Activated naive CD8-positive, alpha-beta T cell treated with anti-CD3 and anti-CD28 coated beads, Interleukin-2, amount 50 U/mL, for 24 hours (primary cell): ENCODE measurements at regions not wholly inside any gene's neighbourhood (a gene's known extent, or its start where the extent isn't known, plus 50 kb on each side); places are given as distances from the start of the nearest gene placed in this dataset.

ENCODE experiments used
- ATAC-seq: fragments of 150-1000 bp; cut with Tn5 transposase; one replicate; pipeline ENCODE4 v1.10.0; 2021
- DNase-seq: peaks from one replicate; pipeline ENCODE4 v3.0.0; 2021
- H3K27ac Mint-ChIP-seq: one replicate; pipeline ENCODE4 v1.8.0; 2021; ENCODE audit warnings: mild to moderate bottlenecking, mixed read lengths
- H3K27me3 Mint-ChIP-seq: one replicate; pipeline ENCODE4 v1.8.0; 2021; ENCODE audit warnings: mixed read lengths
- H3K36me3 Mint-ChIP-seq: one replicate; pipeline ENCODE4 v1.8.0; 2021; ENCODE audit warnings: low read depth, mixed read lengths
- H3K4me1 Mint-ChIP-seq: one replicate; pipeline ENCODE4 v1.8.0; 2021; ENCODE audit warnings: mixed read lengths
- H3K4me3 Mint-ChIP-seq: one replicate; pipeline ENCODE4 v1.8.0; 2021; ENCODE audit warnings: mild to moderate bottlenecking, moderate library complexity, mixed read lengths
- H3K9me3 Mint-ChIP-seq: one replicate; pipeline ENCODE4 v1.8.0; 2021; ENCODE audit warnings: mixed read lengths

DNA sequence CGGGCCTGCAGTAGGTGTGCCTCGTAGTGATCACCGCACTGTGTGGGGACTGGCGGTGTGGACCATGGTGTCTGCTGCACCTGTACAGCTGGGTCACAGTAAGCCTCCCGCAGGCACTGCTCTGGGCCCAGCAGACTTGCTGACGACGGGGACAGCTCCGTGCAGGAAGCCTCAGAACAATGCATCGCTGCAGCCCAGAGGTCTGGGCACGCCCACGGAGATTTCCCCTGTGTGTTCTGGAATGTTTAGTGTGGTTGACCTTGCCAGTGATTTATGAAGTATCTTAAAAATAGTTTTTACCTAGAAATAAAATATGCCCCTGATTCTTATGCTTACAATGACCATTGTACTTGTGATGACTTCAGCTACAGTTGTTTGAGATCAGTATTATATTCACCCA, 59.1 kb upstream of the ZNF32 start:
- Mint-ChIP-seq H3K9me3 (no peaks in the 10 kb centered on the region), H3K36me3 (no peaks in the 10 kb centered on the region), H3K4me3 (no peak overlapping the region), H3K4me1 (no peaks in the 10 kb centered on the region), H3K27ac (no peak overlapping the region), H3K27me3 (no peaks in the 10 kb centered on the region)
- no peak for ATAC-seq
- DNase-seq, result no peak

DNA sequence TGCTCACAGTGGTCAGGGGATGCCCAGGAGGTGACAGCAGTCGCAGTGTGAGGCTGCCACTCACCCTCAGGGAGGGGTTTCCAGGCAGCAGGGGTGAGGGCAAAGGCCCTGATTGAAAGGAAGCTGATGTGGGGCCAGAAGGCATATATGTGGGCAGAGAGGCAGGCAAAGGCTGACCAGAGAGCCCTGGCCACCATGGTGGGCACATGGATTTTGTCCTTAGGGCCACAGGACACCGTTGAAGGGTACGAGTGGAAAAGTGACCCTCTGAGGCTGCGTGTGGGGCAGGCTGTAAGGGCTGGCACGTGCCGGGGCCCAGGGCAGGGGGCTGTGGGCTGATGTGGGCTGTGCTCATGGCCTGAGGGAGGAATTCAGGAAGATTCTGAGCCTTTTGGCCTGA, 57.5 kb upstream of the ZNF32 start:
- no peaks in the 10 kb centered on the region for H3K4me1 Mint-ChIP-seq
- no peak overlapping the region for H3K4me3 Mint-ChIP-seq
- no peaks in the 10 kb centered on the region for H3K9me3 Mint-ChIP-seq
- no peaks in the 10 kb centered on the region for H3K27me3 Mint-ChIP-seq
- H3K36me3 Mint-ChIP-seq, result no peaks in the 10 kb centered on the region
- peak overlapping the region; percentile 30 for H3K27ac Mint-ChIP-seq
- ATAC-seq (no peak), DNase-seq (no peak)

DNA sequence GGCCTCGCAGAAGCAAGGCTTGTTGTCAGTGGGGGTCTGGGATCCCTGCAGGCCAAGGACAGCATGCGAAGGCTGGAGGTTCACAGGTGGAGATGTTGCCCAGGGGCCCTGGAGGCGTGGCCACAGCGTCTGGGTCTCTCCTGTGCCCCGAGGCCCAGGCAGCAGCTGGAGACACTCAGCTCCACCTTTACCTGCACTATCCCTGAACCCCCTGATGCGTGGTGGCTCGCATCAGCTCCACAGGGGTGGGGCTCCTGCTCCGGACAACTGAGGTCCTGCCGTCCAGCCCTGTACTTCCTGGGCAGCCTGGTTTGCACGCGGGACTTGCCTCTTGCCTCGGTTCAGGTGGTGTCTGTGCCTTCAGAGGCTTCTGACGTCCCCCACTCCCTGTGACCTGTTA, 54.6 kb upstream of the ZNF32 start:
- DNase-seq, result no peak
- Mint-ChIP-seq H3K9me3 (no peaks in the 10 kb centered on the region), H3K36me3 (no peaks in the 10 kb centered on the region), H3K27me3 (peaks cover 1% of the 10 kb centered on the region), H3K27ac (no peak overlapping the region), H3K4me3 (no peak overlapping the region), H3K4me1 (no peaks in the 10 kb centered on the region)
- no peak for ATAC-seq

DNA sequence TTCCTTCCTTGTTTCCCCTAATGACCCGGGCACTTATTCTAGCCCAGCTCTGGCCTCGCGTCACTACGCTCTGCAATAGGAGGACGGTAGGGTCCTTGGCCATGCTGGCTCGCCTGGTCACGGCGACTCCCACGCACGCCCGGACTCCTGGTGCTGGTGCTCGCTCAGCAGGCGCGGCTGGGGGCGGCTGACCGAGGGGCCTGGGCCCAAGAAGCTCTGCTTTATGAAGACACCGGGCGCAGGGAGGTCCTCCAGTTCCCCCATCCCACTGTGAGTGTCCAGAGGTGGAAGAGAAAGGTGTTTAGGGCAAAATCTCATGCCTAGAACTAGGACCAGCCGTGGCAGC, 54.2 kb upstream of the ZNF32 start:
- no peaks in the 10 kb centered on the region for H3K9me3 Mint-ChIP-seq
- DNase-seq (no peak), ATAC-seq (no peak)
- H3K4me1 Mint-ChIP-seq, result no peaks in the 10 kb centered on the region
- peaks cover 1% of the 10 kb centered on the region for H3K27me3 Mint-ChIP-seq
- H3K27ac Mint-ChIP-seq, result no peak overlapping the region
- no peak overlapping the region for H3K4me3 Mint-ChIP-seq
- H3K36me3 Mint-ChIP-seq, result no peaks in the 10 kb centered on the region

DNA sequence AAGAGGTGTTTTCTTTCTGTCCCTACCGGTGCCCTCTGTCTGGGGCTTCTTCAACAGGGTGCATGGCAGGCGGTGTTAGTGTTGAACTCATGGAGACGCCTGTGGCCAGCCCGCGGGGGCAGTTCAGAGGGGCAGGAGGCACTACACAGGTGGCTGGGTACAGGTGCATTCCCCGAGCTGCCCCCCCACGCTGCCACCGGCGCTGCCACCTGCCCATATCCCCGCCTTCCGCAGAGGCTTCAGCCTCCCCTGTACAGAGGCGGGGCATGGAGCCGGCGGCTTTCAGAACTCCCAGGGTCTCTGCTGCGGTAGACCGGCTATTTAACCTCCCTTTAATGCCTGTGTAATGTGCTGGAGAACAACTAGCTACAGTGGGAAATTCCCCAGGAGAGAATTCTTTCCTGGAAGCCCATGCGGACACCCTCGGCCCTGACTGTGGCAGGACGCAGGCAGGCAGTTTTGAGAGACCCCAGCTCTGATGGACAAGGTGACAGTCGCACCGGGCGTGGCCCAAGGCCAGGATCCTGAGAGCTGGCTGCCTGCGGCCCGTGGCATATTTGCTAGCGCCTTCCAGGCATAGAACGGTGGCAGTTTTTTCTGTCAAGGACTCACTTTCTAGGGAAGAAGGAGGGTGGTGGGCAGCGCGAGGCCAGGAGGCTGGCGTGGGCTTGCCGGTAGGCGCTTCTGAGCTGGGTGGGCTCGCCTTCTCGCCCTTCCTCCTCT, 53.7 kb upstream of the ZNF32 start:
- H3K27ac Mint-ChIP-seq, result no peak overlapping the region
- no peak overlapping the region for H3K4me3 Mint-ChIP-seq
- no peaks in the 10 kb centered on the region for H3K36me3 Mint-ChIP-seq

DNA sequence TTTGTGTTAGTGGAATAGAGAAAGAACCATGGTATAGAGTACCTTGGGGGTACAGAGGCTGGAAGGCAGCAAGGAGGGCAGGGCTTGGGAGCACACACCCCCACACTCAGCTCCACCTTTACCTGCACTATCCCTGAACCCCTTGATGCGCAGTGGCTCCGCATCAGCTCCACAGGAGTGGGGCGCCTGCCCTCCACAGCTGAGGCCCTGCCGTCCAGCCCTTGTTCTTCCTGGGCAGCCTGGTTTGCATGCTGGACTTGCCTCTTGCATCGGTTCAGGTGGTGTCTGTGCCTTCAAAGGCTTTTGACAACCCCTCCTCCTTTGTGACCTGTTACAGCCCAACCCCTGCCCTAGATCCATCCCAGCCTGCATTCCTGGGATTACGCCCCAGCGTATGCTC, 52.6 kb upstream of the ZNF32 start:
- H3K36me3 Mint-ChIP-seq, result no peaks in the 10 kb centered on the region

More for the DNA sequence above, 53.7 kb upstream of the ZNF32 start:
- no peak for ATAC-seq
- Mint-ChIP-seq H3K4me1 (no peaks in the 10 kb centered on the region), H3K9me3 (no peaks in the 10 kb centered on the region), H3K27me3 (peaks cover 1% of the 10 kb centered on the region)
- no peak for DNase-seq

DNA sequence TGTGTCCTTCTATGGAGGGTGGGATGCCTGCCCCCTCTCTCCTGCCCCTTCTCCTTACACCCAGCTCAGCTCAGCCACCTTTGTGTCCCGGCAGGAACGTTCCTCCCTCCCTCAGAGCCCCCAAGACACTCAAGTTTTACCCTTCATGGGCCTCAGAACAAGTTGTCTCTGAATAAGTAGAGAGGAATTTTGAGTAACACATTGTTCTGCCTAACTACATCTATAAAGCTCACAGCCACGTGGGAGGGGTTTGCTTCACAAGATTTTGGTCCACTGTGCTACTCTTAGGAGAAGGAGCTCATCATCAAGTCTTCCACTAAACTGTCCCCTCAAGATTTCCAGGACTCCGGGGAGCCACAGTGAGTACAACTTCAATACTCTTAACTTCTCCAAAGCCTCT, 51.6 kb upstream of the ZNF32 start:
- ATAC-seq (no peak), DNase-seq (no peak)
- no peak overlapping the region for H3K4me3 Mint-ChIP-seq
- no peaks in the 10 kb centered on the region for H3K9me3 Mint-ChIP-seq
- H3K27ac Mint-ChIP-seq, result no peak overlapping the region
- H3K4me1 Mint-ChIP-seq, result no peaks in the 10 kb centered on the region
- no peaks in the 10 kb centered on the region for H3K36me3 Mint-ChIP-seq
- H3K27me3 Mint-ChIP-seq, result peaks cover 1% of the 10 kb centered on the region

More for the DNA sequence above, 52.6 kb upstream of the ZNF32 start:
- Mint-ChIP-seq H3K9me3 (no peaks in the 10 kb centered on the region), H3K4me3 (no peak overlapping the region), H3K27ac (no peak overlapping the region), H3K4me1 (no peaks in the 10 kb centered on the region), H3K27me3 (peaks cover 1% of the 10 kb centered on the region)
- ATAC-seq, result no peak
- no peak for DNase-seq

DNA sequence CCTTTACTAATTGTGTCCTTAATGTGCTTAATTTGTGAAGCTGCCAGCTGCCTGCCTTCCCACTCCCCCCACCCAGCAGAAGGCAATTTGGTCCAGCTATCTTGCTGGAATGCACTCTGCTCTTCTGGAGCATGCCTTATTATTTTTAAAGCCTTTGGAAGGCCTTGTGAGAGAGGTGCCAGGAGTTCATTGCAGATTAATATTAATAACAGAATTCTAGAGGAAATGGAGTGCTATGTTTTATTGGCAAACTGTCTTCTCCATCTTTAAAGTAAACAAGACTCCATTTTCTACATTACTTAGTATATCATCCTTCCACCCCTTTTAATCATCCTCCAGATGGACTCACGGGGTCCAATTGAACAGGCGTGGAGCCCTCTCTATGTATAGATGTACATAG, 50.8 kb upstream of the ZNF32 start:
- no peaks in the 10 kb centered on the region for H3K36me3 Mint-ChIP-seq
- H3K4me3 Mint-ChIP-seq, result no peak overlapping the region
- no peaks in the 10 kb centered on the region for H3K4me1 Mint-ChIP-seq
- no peak for DNase-seq
- no peak for ATAC-seq
- H3K9me3 Mint-ChIP-seq, result no peaks in the 10 kb centered on the region
- peaks cover 1% of the 10 kb centered on the region for H3K27me3 Mint-ChIP-seq
- H3K27ac Mint-ChIP-seq, result no peak overlapping the region
